Liver (tissue), 2 donors: ENCODE measurements at regions not wholly inside any gene's neighbourhood (a gene's known extent, or its start where the extent isn't known, plus 50 kb on each side); places are given as distances from the start of the nearest gene placed in this dataset.

Experiments used
- CTCF ChIP-seq: fragments of 150-350 bp; IDR thresholded peaks from 2 replicates; pipeline ENCODE4 v1.5.1; 2017; ENCODE audit warnings: improper control_type of control experiment, low read depth, low read length; ENCODE audit not compliant: missing input control
- YY1 ChIP-seq: IDR thresholded peaks from 2 replicates; pipeline ENCODE4 v1.6.1; 2016; ENCODE audit warnings: antibody characterized with exemption, mild to moderate bottlenecking
- donor health status: healthy.

- no peak for TF ChIP-seq CTCF
- TF ChIP-seq YY1 = no peak
Measured at GRCh38 chr16:35605921-35606320, 2146.5 kb downstream of the TP53TG3F start.
